HEK293 (cell line): ENCODE measurements at regions not wholly inside any gene's neighbourhood (a gene's known extent, or its start where the extent isn't known, plus 50 kb on each side); places are given as distances from the start of the nearest gene placed in this dataset.

ENCODE experiments used
- CTCF ChIA-PET: fragments of 350-600 bp; formaldehyde crosslinking; extraction: SDS; loops from one replicate; lab custom pipeline; 2021; ENCODE audit warnings: antibody characterized with exemption; lab: Yijun Ruan, JAX
- POLR2A ChIA-PET: fragments of 300-600 bp; formaldehyde crosslinking; extraction: SDS; loops from one replicate; lab custom pipeline; 2020; ENCODE audit warnings: antibody characterized with exemption, inconsistent platforms; lab: Yijun Ruan, JAX
- H3K27ac ChIP-seq: fragments of 200-500 bp; sonication (Bioruptor generic); 2 replicates; pipeline ENCODE4 v1.5.1; 2014; ENCODE audit warnings: low read depth, low read length, control low read depth, inconsistent platforms; ENCODE audit errors: extremely low read depth
- H3K36me3 ChIP-seq, 2 experiments: fragments of 200-500 bp in 1 of 2; sonication (Bioruptor generic) in 1 of 2; 1 replicate in 1 of 2; 2 replicates in 1 of 2; pipeline ENCODE4 v1.5.1; 2014 to 2017; ENCODE audit warnings: inconsistent platforms in 2 of 2, low read length in 2 of 2; ENCODE audit not compliant: control insufficient read depth in 2 of 2, insufficient read depth in 1 of 2
- H3K4me1 ChIP-seq: fragments of 200-500 bp; sonication (Bioruptor generic); 2 replicates; pipeline ENCODE4 v1.5.1; 2014; ENCODE audit warnings: mild to moderate bottlenecking, low read length, inconsistent platforms; ENCODE audit not compliant: control insufficient read depth, insufficient read depth
- H3K4me3 ChIP-seq: 2 replicates; pipeline ENCODE4 v1.5.1; 2011; ENCODE audit warnings: low read depth, mild to moderate bottlenecking, control low read depth, low read length, moderate library complexity
- H3K9me3 ChIP-seq: fragments of 200-500 bp; sonication (Bioruptor generic); 2 replicates; pipeline ENCODE4 v1.5.1; 2014; ENCODE audit warnings: low read depth, low read length, inconsistent platforms; ENCODE audit not compliant: control insufficient read depth, insufficient read depth
- CTCF ChIP-seq: fragments of 450-650 bp; formaldehyde crosslinking; IDR thresholded peaks from 2 replicates; pipeline ENCODE4 v1.5.1; 2016; ENCODE audit warnings: missing biosample characterization, missing genetic modification characterization
- IKZF3 ChIP-seq: fragments of 450-650 bp; IDR thresholded peaks from 2 replicates; pipeline ENCODE4 v1.5.0; 2018; ENCODE audit warnings: missing biosample characterization, mild to moderate bottlenecking, missing genetic modification characterization, moderate library complexity
- KLF9 ChIP-seq: fragments of 450-650 bp; formaldehyde crosslinking; IDR thresholded peaks from 2 replicates; pipeline ENCODE4 v1.5.1; 2016; ENCODE audit warnings: missing biosample characterization, missing genetic modification characterization, low read depth
- PRDM10 ChIP-seq: fragments of 450-650 bp; formaldehyde crosslinking; IDR thresholded peaks from 2 replicates; pipeline ENCODE4 v1.5.1; 2016; ENCODE audit warnings: missing biosample characterization, missing genetic modification characterization
- SCRT1 ChIP-seq: fragments of 450-650 bp; formaldehyde crosslinking; IDR thresholded peaks from 2 replicates; pipeline ENCODE4 v1.5.1; 2016; ENCODE audit warnings: missing biosample characterization, missing genetic modification characterization, borderline replicate concordance
- ZIC2 ChIP-seq: fragments of 450-650 bp; formaldehyde crosslinking; IDR thresholded peaks from 2 replicates; pipeline ENCODE4 v1.5.1; 2016; ENCODE audit warnings: missing biosample characterization, missing genetic modification characterization
- ZNF155 ChIP-seq: fragments of 450-650 bp; formaldehyde crosslinking; IDR thresholded peaks from 2 replicates; pipeline ENCODE4 v1.5.1; 2016; ENCODE audit warnings: missing biosample characterization, missing genetic modification characterization
- ZNF354C ChIP-seq: fragments of 450-650 bp; formaldehyde crosslinking; IDR thresholded peaks from 2 replicates; pipeline ENCODE4 v1.5.1; 2016; ENCODE audit warnings: missing biosample characterization, missing genetic modification characterization, low read depth, borderline replicate concordance
- ZNF362 ChIP-seq: fragments of 450-650 bp; formaldehyde crosslinking; IDR thresholded peaks from 2 replicates; pipeline ENCODE4 v1.5.1; 2016; ENCODE audit warnings: missing biosample characterization, missing genetic modification characterization
- ZNF510 ChIP-seq: fragments of 450-650 bp; formaldehyde crosslinking; IDR thresholded peaks from 2 replicates; pipeline ENCODE4 v1.5.1; 2018; ENCODE audit warnings: mild to moderate bottlenecking, missing genetic modification characterization, missing biosample characterization; ENCODE audit not compliant: insufficient replicate concordance
- ZNF529 ChIP-seq: fragments of 450-650 bp; formaldehyde crosslinking; IDR thresholded peaks from 2 replicates; pipeline ENCODE4 v1.5.1; 2017; ENCODE audit warnings: missing genetic modification characterization, missing biosample characterization; ENCODE audit not compliant: insufficient replicate concordance
- ZNF544 ChIP-seq: fragments of 450-650 bp; formaldehyde crosslinking; IDR thresholded peaks from 2 replicates; pipeline ENCODE4 v1.5.0; 2017; ENCODE audit warnings: missing biosample characterization, missing genetic modification characterization
- ZNF626 ChIP-seq: fragments of 450-650 bp; sonication (Bioruptor Pico); formaldehyde crosslinking; IDR thresholded peaks from 2 replicates; pipeline ENCODE4 v1.5.1; 2018; ENCODE audit warnings: missing biosample characterization, missing genetic modification characterization, inconsistent platforms
- ZNF677 ChIP-seq: fragments of 450-650 bp; IDR thresholded peaks from 2 replicates; pipeline ENCODE4 v1.5.0; 2018; ENCODE audit warnings: missing biosample characterization, mild to moderate bottlenecking, missing genetic modification characterization, moderate library complexity
- ZNF707 ChIP-seq: fragments of 450-650 bp; formaldehyde crosslinking; IDR thresholded peaks from 2 replicates; pipeline ENCODE4 v1.5.1; 2016; ENCODE audit warnings: missing biosample characterization, missing genetic modification characterization
- ZNF777 ChIP-seq: fragments of 450-650 bp; formaldehyde crosslinking; IDR thresholded peaks from 2 replicates; pipeline ENCODE4 v1.5.1; 2017; ENCODE audit warnings: missing biosample characterization, missing genetic modification characterization, borderline replicate concordance
- ZNF830 ChIP-seq: fragments of 450-650 bp; IDR thresholded peaks from 2 replicates; pipeline ENCODE4 v1.5.0; 2018; ENCODE audit warnings: missing biosample characterization, missing genetic modification characterization, low read depth, mild to moderate bottlenecking, moderate library complexity
- ZSCAN23 ChIP-seq: fragments of 450-650 bp; formaldehyde crosslinking; IDR thresholded peaks from 2 replicates; pipeline ENCODE4 v1.5.1; 2016; ENCODE audit warnings: missing biosample characterization, missing genetic modification characterization
- TF ChIP-seq, protein P1 (sequence below): sonication (generic); formaldehyde crosslinking; IDR thresholded peaks from 2 replicates; pipeline ENCODE4 v1.8.1; 2022; ENCODE audit warnings: mild to moderate bottlenecking, moderate library complexity, missing genetic modification reagents
- TF ChIP-seq, protein P2 (sequence below): fragments of 450-650 bp; formaldehyde crosslinking; IDR thresholded peaks from 2 replicates; pipeline ENCODE4 v1.5.1; 2016; ENCODE audit warnings: missing biosample characterization, missing genetic modification characterization

DNA sequence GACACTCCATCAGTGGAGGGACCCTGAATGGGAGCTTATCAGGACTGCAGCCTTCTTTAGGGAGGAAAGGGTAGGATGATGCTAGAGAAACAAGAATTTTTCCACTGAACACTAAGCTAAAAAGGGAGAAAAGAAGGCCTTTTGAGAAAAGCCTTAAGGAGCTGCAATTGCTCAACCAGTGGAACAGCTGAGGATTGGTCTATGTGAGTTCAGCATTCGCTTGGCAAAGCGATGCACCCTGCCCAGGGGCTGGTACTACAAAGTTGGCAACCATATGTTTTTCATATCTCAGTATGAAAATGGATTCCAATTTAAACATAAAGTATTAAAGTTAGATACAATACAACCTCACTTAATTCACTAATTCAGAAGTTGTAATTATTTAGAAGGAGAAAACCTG lies 117.8 kb upstream of the FAM20A start (continued):
- TF ChIP-seq, protein P1, sequence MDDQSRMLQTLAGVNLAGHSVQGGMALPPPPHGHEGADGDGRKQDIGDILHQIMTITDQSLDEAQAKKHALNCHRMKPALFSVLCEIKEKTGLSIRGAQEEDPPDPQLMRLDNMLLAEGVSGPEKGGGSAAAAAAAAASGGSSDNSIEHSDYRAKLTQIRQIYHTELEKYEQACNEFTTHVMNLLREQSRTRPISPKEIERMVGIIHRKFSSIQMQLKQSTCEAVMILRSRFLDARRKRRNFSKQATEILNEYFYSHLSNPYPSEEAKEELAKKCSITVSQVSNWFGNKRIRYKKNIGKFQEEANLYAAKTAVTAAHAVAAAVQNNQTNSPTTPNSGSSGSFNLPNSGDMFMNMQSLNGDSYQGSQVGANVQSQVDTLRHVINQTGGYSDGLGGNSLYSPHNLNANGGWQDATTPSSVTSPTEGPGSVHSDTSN (CRISPR knock-in tag): no peak
- TF ChIP-seq, protein P2, sequence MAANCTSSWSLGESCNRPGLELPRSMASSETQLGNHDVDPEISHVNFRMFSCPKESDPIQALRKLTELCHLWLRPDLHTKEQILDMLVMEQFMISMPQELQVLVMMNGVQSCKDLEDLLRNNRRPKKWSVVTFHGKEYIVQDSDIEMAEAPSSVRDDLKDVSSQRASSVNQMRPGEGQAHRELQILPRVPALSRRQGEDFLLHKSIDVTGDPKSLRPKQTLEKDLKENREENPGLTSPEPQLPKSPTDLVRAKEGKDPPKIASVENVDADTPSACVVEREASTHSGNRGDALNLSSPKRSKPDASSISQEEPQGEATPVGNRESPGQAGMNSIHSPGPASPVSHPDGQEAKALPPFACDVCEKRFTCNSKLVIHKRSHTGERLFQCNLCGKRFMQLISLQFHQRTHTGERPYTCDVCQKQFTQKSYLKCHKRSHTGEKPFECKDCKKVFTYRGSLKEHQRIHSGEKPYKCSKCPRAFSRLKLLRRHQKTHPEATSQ: no peak
- TF ChIP-seq, all 188 proteins: peak for 0

- TF ChIP-seq ZNF155 (no peak), IKZF3 (tag by site-specific recombination) (no peak), PRDM10 (tag by site-specific recombination) (no peak), ZNF707 (tag by site-specific recombination) (no peak), SCRT1 (tag by site-specific recombination) (no peak), ZNF830 (no peak), ZNF529 (tag by site-specific recombination) (no peak), ZSCAN23 (no peak), ZNF677 (no peak), ZNF544 (tag by site-specific recombination) (no peak), ZNF362 (tag by site-specific recombination) (no peak), ZIC2 (tag by site-specific recombination) (no peak), ZNF777 (tag by site-specific recombination) (no peak)
- H3K9me3 ChIP-seq: no peaks in the 10 kb centered on the region
- H3K4me1 ChIP-seq: no peaks in the 10 kb centered on the region
- no peaks in the 10 kb centered on the region for H3K36me3 ChIP-seq
- no peak overlapping the region for H3K4me3 ChIP-seq
- H3K27ac ChIP-seq: no peak overlapping the region
- ChIA-PET CTCF (no interaction called here), POLR2A (no interaction called here)
Measured at GRCh38 chr17:68718465-68718864, 117.3 kb upstream of the FAM20A start.

DNA sequence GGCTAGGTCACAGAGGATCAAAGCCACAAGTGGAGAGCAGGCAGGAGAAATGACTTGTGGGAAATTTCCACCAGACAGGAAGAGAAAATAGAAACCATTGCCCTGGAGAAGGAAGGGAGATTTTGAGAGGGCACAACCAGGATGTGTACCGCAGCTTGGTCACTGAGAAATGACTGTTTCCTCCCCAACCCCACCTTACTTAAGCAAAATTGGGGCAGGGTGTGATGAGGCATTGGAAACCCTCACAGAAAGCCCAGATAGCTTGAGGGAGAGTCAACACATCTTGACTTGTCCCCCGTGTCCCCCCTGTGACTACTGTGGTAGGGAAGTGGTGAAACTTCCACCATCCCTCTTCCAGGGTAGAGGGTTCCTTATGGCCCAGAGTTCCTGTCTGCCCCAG lies 113.5 kb upstream of the FAM20A start:
- no peak overlapping the region for H3K4me3 ChIP-seq
- TF ChIP-seq ZNF626 (tag by site-specific recombination) (no peak), ZNF354C (tag by site-specific recombination) (no peak), ZNF677 (no peak), ZNF510 (tag by site-specific recombination) (peak; percentile 36), KLF9 (tag by site-specific recombination) (no peak), CTCF (tag by site-specific recombination) (no peak), ZSCAN23 (no peak)
- no peaks in the 10 kb centered on the region for H3K36me3 ChIP-seq
- no peaks in the 10 kb centered on the region for H3K9me3 ChIP-seq
- H3K4me1 ChIP-seq: peaks cover 26% of the 10 kb centered on the region
- ChIA-PET POLR2A (no interaction called here), CTCF (interaction anchor here (0.7 kb wide), 1 partner anchor 101 kb away, joined by 3 read pairs; no protein-coding TSS in a partner anchor)
- H3K27ac ChIP-seq: no peak overlapping the region
